Heart left ventricle (tissue), 13 donors: ENCODE measurements at regions not wholly inside any gene's neighbourhood (a gene's known extent, or its start where the extent isn't known, plus 50 kb on each side); places are given as distances from the start of the nearest gene placed in this dataset.

Experiments
- POLR2A ChIP-seq, 2 donors: fragments of 450-650 bp; IDR thresholded peaks; one replicate each; pipeline ENCODE4 v1.6.1; 2017; ENCODE audit warnings: antibody characterized with exemption in 2 of 2, mild to moderate bottlenecking in 2 of 2, moderate library complexity in 2 of 2
- TF ChIP-seq, protein P1 (sequence below), 12 donors: fragments of 200-600 bp; sonication (generic) in 4 of 12; IDR thresholded peaks; one replicate each; pipeline versions ENCODE4 v1.5.0 to v1.8.0; 2018 to 2022; ENCODE audit warnings: antibody characterized with exemption in 12 of 12, mild to moderate bottlenecking in 5 of 12
- donor health status: ischemic (EF 13 %, LVEDD 7.1; RV severe dilation, severe dysfunction).
- donor health status: DM: no; HTN: yes; CAD: no.
- donor health status: DM: no; HTN: no; CAD: no.
- donor health status: ischemic (EF 25% LVEDD 6.9; RV normal size, moderate dysfunction).
- donor health status: ischemic (EF 25% LVEDD 5.7; RV mildly dilated, moderate dysfunction).
- donor health status: ischemic (EF 35%, LVEDD 5.7; RV mildly dilated, moderate dysfunction).
- donor health status: nonischemic (EF 11% LVEDD 7.7; RV severe dilation, severe dysfunction).
- donor health status: DM: yes; HTN: yes; CAD: no.
- donor health status: PGD.
- donor health status: ischemic (EF 29% LVEDD 5.4; RV normal size, mild dysfunction).
- donor health status: nonischemic (EF 23%, LVEDD 6.1; RV moderate dilation, normal function).

DNA sequence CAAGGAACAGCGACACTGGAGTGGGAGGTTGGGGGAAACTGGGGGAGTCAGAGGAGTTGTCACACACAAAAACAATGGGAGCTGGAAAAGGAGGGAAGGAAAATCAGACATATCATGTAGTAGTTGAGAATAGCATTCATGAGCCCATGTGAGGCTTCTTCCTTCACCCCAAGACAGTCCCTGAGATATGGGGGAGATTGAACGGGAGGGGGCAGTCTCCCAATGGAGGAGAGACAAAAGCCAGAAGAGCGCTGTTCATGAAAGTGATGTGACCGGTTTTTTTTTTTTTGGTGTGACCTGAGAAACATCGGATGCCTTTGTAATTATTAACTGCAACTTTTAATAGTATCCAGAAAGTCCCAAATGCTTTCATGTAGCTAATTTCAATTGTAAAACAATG is 631.8 kb upstream of the KLF12 start:
- TF ChIP-seq POLR2A (IDR thresholded peaks at IDR 0.05) = no peak
- TF ChIP-seq, protein P1, sequence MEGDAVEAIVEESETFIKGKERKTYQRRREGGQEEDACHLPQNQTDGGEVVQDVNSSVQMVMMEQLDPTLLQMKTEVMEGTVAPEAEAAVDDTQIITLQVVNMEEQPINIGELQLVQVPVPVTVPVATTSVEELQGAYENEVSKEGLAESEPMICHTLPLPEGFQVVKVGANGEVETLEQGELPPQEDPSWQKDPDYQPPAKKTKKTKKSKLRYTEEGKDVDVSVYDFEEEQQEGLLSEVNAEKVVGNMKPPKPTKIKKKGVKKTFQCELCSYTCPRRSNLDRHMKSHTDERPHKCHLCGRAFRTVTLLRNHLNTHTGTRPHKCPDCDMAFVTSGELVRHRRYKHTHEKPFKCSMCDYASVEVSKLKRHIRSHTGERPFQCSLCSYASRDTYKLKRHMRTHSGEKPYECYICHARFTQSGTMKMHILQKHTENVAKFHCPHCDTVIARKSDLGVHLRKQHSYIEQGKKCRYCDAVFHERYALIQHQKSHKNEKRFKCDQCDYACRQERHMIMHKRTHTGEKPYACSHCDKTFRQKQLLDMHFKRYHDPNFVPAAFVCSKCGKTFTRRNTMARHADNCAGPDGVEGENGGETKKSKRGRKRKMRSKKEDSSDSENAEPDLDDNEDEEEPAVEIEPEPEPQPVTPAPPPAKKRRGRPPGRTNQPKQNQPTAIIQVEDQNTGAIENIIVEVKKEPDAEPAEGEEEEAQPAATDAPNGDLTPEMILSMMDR (IDR thresholded peaks at IDR 0.05) = no peak
